ENCODE measurements at regions not wholly inside any gene's neighbourhood (a gene's known extent, or its start where the extent isn't known, plus 50 kb on each side); places are given as distances from the start of the nearest gene placed in this dataset.
A peak's percentile ranks its signal among the peaks of the same experiment; 100 is the strongest.

DNA sequence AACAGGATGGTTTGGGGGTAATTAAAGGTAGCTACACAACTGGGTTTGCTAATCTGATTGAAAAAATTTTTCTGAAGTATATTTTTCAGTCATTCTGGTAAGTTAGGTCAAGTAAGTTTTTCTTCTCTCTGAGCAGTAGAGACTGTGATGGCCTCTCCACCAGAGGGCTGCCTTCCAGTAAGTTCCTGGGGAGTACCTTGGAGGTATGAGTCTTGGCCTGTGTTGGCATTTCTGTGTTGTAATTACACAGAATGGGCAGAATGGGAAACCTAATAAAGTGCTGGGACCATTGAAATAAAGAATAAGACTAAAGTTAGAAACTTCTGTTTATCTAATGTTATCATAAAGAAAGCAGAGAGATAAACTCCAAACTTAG, 430.8 kb downstream of the ARHGEF28 start:
- no peak overlapping the region for H3K4me3 ChIP-seq (replicated peaks in 1 of 3; ENCODE audit: insufficient read depth in 1 of 3, low read depth in 1 of 3, low read length in 3 of 3)
- POLR2A ChIA-PET: no interaction called here
- CTCF ChIA-PET: interaction anchor here (0.9 to 1.8 kb wide), 8 partner anchors 9 to 587 kb away, joined by 3 to 9 read pairs (median 3); no protein-coding TSS in a partner anchor
- H3K27ac ChIP-seq (ENCODE audit: insufficient read depth, low read depth, low read length): no peak overlapping the region
- dilution Hi-C loops (cut with MboI; ENCODE audit: extremely low pct_ligation_motif_present, low sequenced_read_pairs): no loop called here
- no TSS peak for BruUV-seq (replicated peaks)
- H2AFZ ChIP-seq (ENCODE audit: low read depth, low read length): no peak overlapping the region
- H3K79me2 ChIP-seq (ENCODE audit: control insufficient read depth, insufficient read depth, low read length): no peaks in the 10 kb centered on the region
- no peaks in the 10 kb centered on the region for H3K9me3 ChIP-seq (replicated peaks; ENCODE audit: control insufficient read depth, insufficient read depth, low read length)
- no peaks in the 10 kb centered on the region for H3K9me1 ChIP-seq (replicated peaks; ENCODE audit: control insufficient read depth, extremely low read depth, insufficient read depth, low read length)
- no peaks in the 10 kb centered on the region for H3K27me3 ChIP-seq (ENCODE audit: control insufficient read depth in 2 of 2, insufficient read depth in 2 of 2, low read length in 2 of 2)
- H3K9ac ChIP-seq (replicated peaks; ENCODE audit: extremely low read depth, insufficient read depth, low read length): no peak overlapping the region
- no peaks in the 10 kb centered on the region for H4K20me1 ChIP-seq (replicated peaks; ENCODE audit: control insufficient read depth, extremely low read depth, insufficient read depth, low read length)
- no peaks in the 10 kb centered on the region for H3K36me3 ChIP-seq (ENCODE audit: control insufficient read depth in 2 of 2, extremely low read depth in 1 of 2, insufficient read depth in 2 of 2, low read length in 2 of 2)
- intact Hi-C loops (cut with micrococcal nuclease): loop anchor here (2.0 to 5.0 kb wide), 3 partner anchors 70 to 586 kb away; no protein-coding TSS in a partner anchor
- no peak for FAIRE-seq
- DNase-seq (ENCODE audit: low read depth, low spot score): peak; percentile 64
- H3K4me1 ChIP-seq (ENCODE audit: control insufficient read depth, extremely low read depth, insufficient read depth, low read length): no peaks in the 10 kb centered on the region
- no peak overlapping the region for H3K4me2 ChIP-seq (ENCODE audit: insufficient read depth, low read length)
- no peak for TF ChIP-seq JUN (IDR thresholded peaks at IDR 0.05; ENCODE audit: borderline replicate concordance, insufficient read depth, insufficient read length, low read depth)
- TF ChIP-seq, protein P1, sequence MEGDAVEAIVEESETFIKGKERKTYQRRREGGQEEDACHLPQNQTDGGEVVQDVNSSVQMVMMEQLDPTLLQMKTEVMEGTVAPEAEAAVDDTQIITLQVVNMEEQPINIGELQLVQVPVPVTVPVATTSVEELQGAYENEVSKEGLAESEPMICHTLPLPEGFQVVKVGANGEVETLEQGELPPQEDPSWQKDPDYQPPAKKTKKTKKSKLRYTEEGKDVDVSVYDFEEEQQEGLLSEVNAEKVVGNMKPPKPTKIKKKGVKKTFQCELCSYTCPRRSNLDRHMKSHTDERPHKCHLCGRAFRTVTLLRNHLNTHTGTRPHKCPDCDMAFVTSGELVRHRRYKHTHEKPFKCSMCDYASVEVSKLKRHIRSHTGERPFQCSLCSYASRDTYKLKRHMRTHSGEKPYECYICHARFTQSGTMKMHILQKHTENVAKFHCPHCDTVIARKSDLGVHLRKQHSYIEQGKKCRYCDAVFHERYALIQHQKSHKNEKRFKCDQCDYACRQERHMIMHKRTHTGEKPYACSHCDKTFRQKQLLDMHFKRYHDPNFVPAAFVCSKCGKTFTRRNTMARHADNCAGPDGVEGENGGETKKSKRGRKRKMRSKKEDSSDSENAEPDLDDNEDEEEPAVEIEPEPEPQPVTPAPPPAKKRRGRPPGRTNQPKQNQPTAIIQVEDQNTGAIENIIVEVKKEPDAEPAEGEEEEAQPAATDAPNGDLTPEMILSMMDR (IDR thresholded peaks at IDR 0.05; ENCODE audit: extremely low read depth in 1 of 2, insufficient read depth in 1 of 2, low read depth in 1 of 2, low read length in 2 of 2): peak; percentile 39 to 57

DNA sequence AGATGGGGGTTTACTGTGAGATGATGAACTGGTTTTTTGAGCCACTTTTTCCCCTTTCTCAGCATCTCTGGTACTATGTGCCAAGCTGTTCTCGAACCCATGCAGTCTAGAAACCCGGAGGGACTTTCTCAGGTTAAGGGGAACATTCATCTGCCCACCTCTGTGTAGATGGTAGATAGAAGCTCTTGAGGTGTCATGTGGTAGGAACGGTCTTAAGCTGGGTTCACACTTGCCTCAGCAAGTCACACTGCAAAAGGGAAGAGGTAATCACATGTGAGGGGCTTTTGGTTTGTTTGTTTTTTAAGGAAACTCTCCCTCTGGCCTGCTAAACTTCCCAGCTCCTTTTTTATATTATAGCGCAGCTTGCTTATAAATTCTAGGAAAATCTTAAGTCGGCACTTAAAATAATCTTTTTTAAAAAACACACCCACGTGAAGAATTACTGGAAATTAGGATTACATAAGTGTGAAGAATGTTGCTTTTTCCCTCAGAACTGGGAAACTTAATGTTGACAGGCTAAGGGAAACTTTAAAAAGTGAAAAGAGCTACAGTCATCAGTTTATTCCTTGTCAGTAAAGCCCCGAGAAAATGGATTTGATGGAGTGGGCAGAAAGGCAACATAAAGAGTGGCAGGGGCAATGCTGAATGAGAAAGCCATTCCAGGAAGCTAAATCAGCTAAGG, 430.3 kb downstream of the ARHGEF28 start:
- no peak overlapping the region for H3K9ac ChIP-seq (replicated peaks; ENCODE audit: extremely low read depth, insufficient read depth, low read length)
- no peaks in the 10 kb centered on the region for H3K9me3 ChIP-seq (replicated peaks; ENCODE audit: control insufficient read depth, insufficient read depth, low read length)
- no peaks in the 10 kb centered on the region for H3K4me1 ChIP-seq (ENCODE audit: control insufficient read depth, extremely low read depth, insufficient read depth, low read length)
- no peak overlapping the region for H3K4me2 ChIP-seq (ENCODE audit: insufficient read depth, low read length)
- no peaks in the 10 kb centered on the region for H4K20me1 ChIP-seq (replicated peaks; ENCODE audit: control insufficient read depth, extremely low read depth, insufficient read depth, low read length)
- BruUV-seq (replicated peaks): no TSS peak
- CTCF ChIA-PET: interaction anchor here (0.9 to 1.8 kb wide), 8 partner anchors 10 to 587 kb away, joined by 3 to 9 read pairs (median 3); no protein-coding TSS in a partner anchor
- no peak overlapping the region for H2AFZ ChIP-seq (ENCODE audit: low read depth, low read length)
- H3K79me2 ChIP-seq (ENCODE audit: control insufficient read depth, insufficient read depth, low read length): no peaks in the 10 kb centered on the region
- intact Hi-C loops (cut with micrococcal nuclease): loop anchor here (2.0 to 5.0 kb wide), 3 partner anchors 71 to 587 kb away; no protein-coding TSS in a partner anchor
- POLR2A ChIA-PET: no interaction called here
- TF ChIP-seq JUN (IDR thresholded peaks at IDR 0.05; ENCODE audit: borderline replicate concordance, insufficient read depth, insufficient read length, low read depth) (no peak), EZH2 (IDR thresholded peaks at IDR 0.05; ENCODE audit: borderline replicate concordance, low read depth, low read length, severe bottlenecking) (no peak), POLR2A (IDR thresholded peaks at IDR 0.05; ENCODE audit: low read depth, low read length) (no peak), POLR2AphosphoS5 (IDR thresholded peaks at IDR 0.05; ENCODE audit: insufficient read depth, low read depth, low read length) (no peak)
- TF ChIP-seq, protein P1 (IDR thresholded peaks at IDR 0.05; ENCODE audit: extremely low read depth in 1 of 2, insufficient read depth in 1 of 2, low read depth in 1 of 2, low read length in 2 of 2): no peak
- no peak overlapping the region for H3K27ac ChIP-seq (ENCODE audit: insufficient read depth, low read depth, low read length)
- dilution Hi-C loops (cut with MboI; ENCODE audit: extremely low pct_ligation_motif_present, low sequenced_read_pairs): no loop called here
- no peak overlapping the region for H3K4me3 ChIP-seq (replicated peaks in 1 of 3; ENCODE audit: insufficient read depth in 1 of 3, low read depth in 1 of 3, low read length in 3 of 3)
- DNase-seq (ENCODE audit: low read depth, low spot score) (no peak), FAIRE-seq (no peak)
- H3K9me1 ChIP-seq (replicated peaks; ENCODE audit: control insufficient read depth, extremely low read depth, insufficient read depth, low read length): no peaks in the 10 kb centered on the region
- no peaks in the 10 kb centered on the region for H3K27me3 ChIP-seq (ENCODE audit: control insufficient read depth in 2 of 2, insufficient read depth in 2 of 2, low read length in 2 of 2)
- no peaks in the 10 kb centered on the region for H3K36me3 ChIP-seq (ENCODE audit: control insufficient read depth in 2 of 2, extremely low read depth in 1 of 2, insufficient read depth in 2 of 2, low read length in 2 of 2)

Measured in endothelial cell of umbilical vein (primary cell).